HCT116 (cell line): ENCODE measurements at regions not wholly inside any gene's neighbourhood (a gene's known extent, or its start where the extent isn't known, plus 50 kb on each side); places are given as distances from the start of the nearest gene placed in this dataset.

Source experiments
- ATAC-seq: fragments of 200-7000 bp; cut with Tn5 transposase; 2 replicates; pipeline ENCODE4 v1.9.1; 2020; ENCODE audit warnings: mild to moderate bottlenecking, moderate library complexity
- BruUV-seq: library from RNA; stranded (reverse); fragments of 400-500 nt; replicated peaks from 2 replicates; lab custom pipeline; 2021; lab: Mats Ljungman, UMichigan
- CTCF ChIA-PET: fragments of 300-600 bp; sonication (Branson Sonifier 250); formaldehyde crosslinking; loops from one replicate; lab custom pipeline; 2021; ENCODE audit warnings: antibody characterized with exemption; lab: Charles Lee
- POLR2A ChIA-PET: fragments of 300-600, 350-600 bp; sonication (Branson Sonifier 250); formaldehyde crosslinking; loops from one replicate; lab custom pipeline; 2021; ENCODE audit warnings: antibody characterized with exemption; lab: Charles Lee
- RAD21 ChIA-PET, 2 experiments: fragments of 300-600 bp; sonication (Branson Sonifier 250); formaldehyde crosslinking; loops; one replicate each; lab custom pipeline; 2023; ENCODE audit warnings: low total read pairs in 2 of 2; ENCODE audit not compliant: uncharacterized antibody in 2 of 2, unreplicated experiment in 2 of 2, low non-redundant PET in 1 of 2; lab: Charles Lee
- DNase-seq: peaks from one replicate; pipeline ENCODE4 v3.0.0-alpha.2; 2010; ENCODE audit warnings: low read depth, low spot score
- H2AFZ ChIP-seq: fragments of 200-600 bp; shearing (Covaris generic), sonication (generic); 2 replicates; pipeline ENCODE4 v1.6.1; 2017; ENCODE audit warnings: low read depth, mixed run types, mixed read lengths, antibody characterized with exemption, low read length; ENCODE audit not compliant: poor library complexity, severe bottlenecking
- H3K27ac ChIP-seq: 2 replicates; pipeline ENCODE4 v1.5.1; 2012; ENCODE audit warnings: low read depth, low read length
- H3K27me3 ChIP-seq: fragments of 200-600 bp; sonication (generic); 2 replicates; pipeline ENCODE4 v1.6.1; 2016; ENCODE audit warnings: mixed run types, low read length, mixed read lengths; ENCODE audit not compliant: insufficient read depth
- H3K36me3 ChIP-seq, 2 experiments: fragments of 200-500 bp in 1 of 2; fragments of 200-600 bp in 1 of 2; sonication (Bioruptor generic) in 1 of 2; sonication (generic) in 1 of 2; 2 replicates each; pipeline versions ENCODE4 v1.5.1 to v1.6.1; 2014 to 2016; ENCODE audit warnings: low read length in 2 of 2, inconsistent platforms in 1 of 2, mixed read lengths in 1 of 2, mixed run types in 1 of 2; ENCODE audit not compliant: insufficient read depth in 2 of 2, control insufficient read depth in 1 of 2
- H3K4me1 ChIP-seq, 2 experiments: fragments of 200-600 bp in 1 of 2; sonication (generic) in 1 of 2; 2 replicates each; pipeline versions ENCODE4 v1.5.1 to v1.6.1; 2012 to 2017; ENCODE audit warnings: low read length in 2 of 2, inconsistent platforms in 1 of 2, mild to moderate bottlenecking in 1 of 2, mixed read lengths in 1 of 2, mixed run types in 1 of 2, moderate library complexity in 1 of 2; ENCODE audit not compliant: insufficient read depth in 2 of 2, control insufficient read depth in 1 of 2
- H3K4me2 ChIP-seq: fragments of 200-600 bp; sonication (generic); 2 replicates; pipeline ENCODE4 v1.6.1; 2017; ENCODE audit warnings: mixed run types, low read length, mixed read lengths
- H3K4me3 ChIP-seq, 2 experiments: fragments of 200-600 bp in 1 of 2; sonication (generic) in 1 of 2; replicated peaks in 1 of 2; 2 replicates each; pipeline ENCODE4 v1.5.1; 2011 to 2016; ENCODE audit warnings: low read length in 2 of 2, control low read depth in 1 of 2, low read depth in 1 of 2, mild to moderate bottlenecking in 1 of 2, mixed read lengths in 1 of 2, mixed run types in 1 of 2
- H3K79me2 ChIP-seq: fragments of 200-600 bp; sonication (generic); 2 replicates; pipeline ENCODE4 v1.6.1; 2017; ENCODE audit warnings: mild to moderate bottlenecking, mixed run types, low read length, moderate library complexity, mixed read lengths; ENCODE audit not compliant: insufficient read depth
- H3K9ac ChIP-seq: fragments of 200-600 bp; sonication (generic); 2 replicates; pipeline ENCODE4 v1.6.1; 2016; ENCODE audit warnings: low read length, mixed read lengths
- H3K9me2 ChIP-seq: fragments of 200-600 bp; sonication (generic), shearing (Covaris generic); 2 replicates; pipeline ENCODE4 v1.6.1; 2017; ENCODE audit warnings: mixed run types, mild to moderate bottlenecking, moderate library complexity; ENCODE audit not compliant: insufficient read depth
- H3K9me3 ChIP-seq, 2 experiments: fragments of 200-500 bp in 1 of 2; fragments of 200-600 bp in 1 of 2; sonication (Bioruptor generic) in 1 of 2; sonication (generic) in 1 of 2; 2 replicates each; pipeline ENCODE4 v1.6.1; 2014 to 2017; ENCODE audit warnings: low read length in 2 of 2, mixed read lengths in 2 of 2, inconsistent platforms in 1 of 2, low read depth in 1 of 2, mild to moderate bottlenecking in 1 of 2, mixed run types in 1 of 2, moderate library complexity in 1 of 2; ENCODE audit not compliant: control insufficient read depth in 1 of 2, insufficient read depth in 1 of 2
- H4K20me1 ChIP-seq: fragments of 200-600 bp; sonication (generic), shearing (Covaris generic); 2 replicates; pipeline ENCODE4 v1.6.1; 2017; ENCODE audit warnings: mixed run types, mild to moderate bottlenecking, moderate library complexity; ENCODE audit not compliant: insufficient read depth
- CEBPB ChIP-seq: IDR thresholded peaks from 2 replicates; pipeline ENCODE4 v1.6.1; 2012; ENCODE audit warnings: low read depth
- EGR1 ChIP-seq: IDR thresholded peaks from 2 replicates; pipeline ENCODE4 v1.6.1; 2012; ENCODE audit warnings: low read depth
- EZH2 ChIP-seq: fragments of 200-600 bp; sonication (generic); IDR thresholded peaks from 2 replicates; pipeline ENCODE4 v1.6.1; 2017; ENCODE audit warnings: antibody characterized with exemption, mixed run types
- EZH2phosphoT487 ChIP-seq: fragments of 200-600 bp; IDR thresholded peaks from 2 replicates; pipeline ENCODE4 v1.6.1; 2018; ENCODE audit warnings: antibody characterized with exemption, borderline replicate concordance
- FOSL1 ChIP-seq: IDR thresholded peaks from 2 replicates; pipeline ENCODE4 v1.6.1; 2012; ENCODE audit warnings: low read depth
- JUND ChIP-seq: IDR thresholded peaks from 2 replicates; pipeline ENCODE4 v1.6.1; 2012
- POLR2AphosphoS5 ChIP-seq: IDR thresholded peaks from 2 replicates; pipeline ENCODE4 v1.6.1; 2011; ENCODE audit warnings: mild to moderate bottlenecking, low read depth, low read length, moderate library complexity
- SIN3A ChIP-seq: IDR thresholded peaks from 2 replicates; pipeline ENCODE4 v1.6.1; 2012; ENCODE audit warnings: low read depth
- SRF ChIP-seq: IDR thresholded peaks from 2 replicates; pipeline ENCODE4 v1.6.1; 2012; ENCODE audit warnings: low read depth
- TCF7L2 ChIP-seq: IDR thresholded peaks from 2 replicates; pipeline ENCODE4 v1.7.0; 2011; ENCODE audit warnings: borderline replicate concordance, inconsistent platforms; ENCODE audit not compliant: insufficient read depth, insufficient read length; ENCODE audit errors: extremely low read depth
- YY1 ChIP-seq: IDR thresholded peaks from 2 replicates; pipeline ENCODE4 v1.6.1; 2011; ENCODE audit warnings: low read length, low read depth, moderate library complexity, mild to moderate bottlenecking; ENCODE audit not compliant: insufficient replicate concordance; ENCODE audit errors: extremely low read depth
- ZFX ChIP-seq: fragments of 450-650 bp; IDR thresholded peaks from 2 replicates; pipeline ENCODE4 v1.6.1; 2017
- ZNF274 ChIP-seq: fragments of 200-500 bp; sonication (Bioruptor generic); IDR thresholded peaks from 2 replicates; pipeline ENCODE4 v1.6.1; 2014; ENCODE audit warnings: mild to moderate bottlenecking, low read depth, low read length, inconsistent platforms
- intact Hi-C: fragments of 100-400 bp; cut with micrococcal nuclease; formaldehyde crosslinking; loops from 2 replicates; pipeline ENCODE4 v1.10.0; 2022
- TF ChIP-seq, protein P1 (sequence below): IDR thresholded peaks from 2 replicates; pipeline ENCODE4 v1.6.1; 2011; ENCODE audit warnings: mild to moderate bottlenecking, low read length, moderate library complexity; ENCODE audit not compliant: insufficient replicate concordance; ENCODE audit errors: extremely low read depth
- TF ChIP-seq, protein P2 (sequence below), 3 experiments: fragments of 200-600 bp in 1 of 3; sonication (generic) in 1 of 3; IDR thresholded peaks in 2 of 3; conservative IDR thresholded peaks in 1 of 3; 2 replicates each; pipeline ENCODE4 v1.5.1; 2012 to 2017; ENCODE audit warnings: low read depth in 2 of 3, low read length in 2 of 3, antibody characterized with exemption in 1 of 3, borderline replicate concordance in 1 of 3, control low read depth in 1 of 3, mild to moderate bottlenecking in 1 of 3, mixed read lengths in 1 of 3, mixed run types in 1 of 3, moderate library complexity in 1 of 3; ENCODE audit not compliant: insufficient read depth in 1 of 3

DNA sequence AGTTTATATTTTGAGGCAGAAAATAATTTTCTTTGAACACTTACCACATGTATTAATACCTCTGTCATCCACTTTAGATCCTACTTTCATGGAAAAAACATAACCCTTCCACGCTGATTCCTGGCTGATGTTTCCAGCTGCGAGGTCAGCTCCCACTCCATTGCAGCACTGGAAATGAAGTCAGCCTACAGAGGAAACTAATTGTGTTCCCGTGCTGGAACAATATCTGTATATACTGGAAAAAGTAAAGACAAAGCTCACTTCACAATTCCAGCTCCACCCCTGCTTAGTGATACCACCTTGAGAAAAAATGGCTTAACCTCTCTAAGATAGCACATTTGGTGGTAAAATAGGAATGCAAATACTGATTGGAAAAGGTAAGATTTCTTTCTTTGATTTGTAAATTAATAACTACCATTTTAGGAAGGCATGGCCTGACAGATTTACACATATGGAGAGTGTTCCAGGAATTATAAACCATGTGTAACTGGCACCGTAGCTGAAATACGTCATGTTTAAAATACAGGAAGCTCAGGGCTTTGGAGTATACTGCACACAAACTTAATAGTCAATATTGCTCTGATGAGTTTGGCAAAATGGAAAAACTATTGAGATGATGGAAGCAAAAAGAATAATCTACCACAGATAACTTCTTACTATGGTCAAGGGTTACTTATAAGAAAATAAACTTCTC lies 90.0 kb downstream of the TRIB2 start:
- Histone ChIP-seq H3K4me1 (no peaks in the 10 kb centered on the region), H3K9me2 (no peaks in the 10 kb centered on the region), H3K9me3 (peaks cover 0 to 6% of the 10 kb centered on the region in 2 experiments; a peak in 1 of 4 replicates), H3K9ac (no peak overlapping the region), H3K79me2 (no peaks in the 10 kb centered on the region), H4K20me1 (no peaks in the 10 kb centered on the region; the same call in 1 of the 2 replicates), H3K4me2 (no peak overlapping the region), H3K27ac (no peak overlapping the region), H3K4me3 (no peak overlapping the region), H3K27me3 (no peaks in the 10 kb centered on the region), H2AFZ (no peak overlapping the region), H3K36me3 (no peaks in the 10 kb centered on the region)
- intact Hi-C loops = no loop called here
- BruUV-seq = no TSS peak
- no peak for ATAC-seq
- CTCF ChIA-PET = no interaction called here
- POLR2A ChIA-PET = no interaction called here
- no peak for TF ChIP-seq EGR1
- no peak for TF ChIP-seq SRF
- TF ChIP-seq JUND = no peak
- TF ChIP-seq TCF7L2 = no peak
- TF ChIP-seq YY1 = no peak
- TF ChIP-seq FOSL1 = no peak
- TF ChIP-seq, protein P1, sequence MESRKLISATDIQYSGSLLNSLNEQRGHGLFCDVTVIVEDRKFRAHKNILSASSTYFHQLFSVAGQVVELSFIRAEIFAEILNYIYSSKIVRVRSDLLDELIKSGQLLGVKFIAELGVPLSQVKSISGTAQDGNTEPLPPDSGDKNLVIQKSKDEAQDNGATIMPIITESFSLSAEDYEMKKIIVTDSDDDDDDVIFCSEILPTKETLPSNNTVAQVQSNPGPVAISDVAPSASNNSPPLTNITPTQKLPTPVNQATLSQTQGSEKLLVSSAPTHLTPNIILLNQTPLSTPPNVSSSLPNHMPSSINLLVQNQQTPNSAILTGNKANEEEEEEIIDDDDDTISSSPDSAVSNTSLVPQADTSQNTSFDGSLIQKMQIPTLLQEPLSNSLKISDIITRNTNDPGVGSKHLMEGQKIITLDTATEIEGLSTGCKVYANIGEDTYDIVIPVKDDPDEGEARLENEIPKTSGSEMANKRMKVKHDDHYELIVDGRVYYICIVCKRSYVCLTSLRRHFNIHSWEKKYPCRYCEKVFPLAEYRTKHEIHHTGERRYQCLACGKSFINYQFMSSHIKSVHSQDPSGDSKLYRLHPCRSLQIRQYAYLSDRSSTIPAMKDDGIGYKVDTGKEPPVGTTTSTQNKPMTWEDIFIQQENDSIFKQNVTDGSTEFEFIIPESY = no peak
- no peak for TF ChIP-seq EZH2
- TF ChIP-seq CEBPB = no peak
- no peak for TF ChIP-seq EZH2phosphoT487
- TF ChIP-seq, protein P2, sequence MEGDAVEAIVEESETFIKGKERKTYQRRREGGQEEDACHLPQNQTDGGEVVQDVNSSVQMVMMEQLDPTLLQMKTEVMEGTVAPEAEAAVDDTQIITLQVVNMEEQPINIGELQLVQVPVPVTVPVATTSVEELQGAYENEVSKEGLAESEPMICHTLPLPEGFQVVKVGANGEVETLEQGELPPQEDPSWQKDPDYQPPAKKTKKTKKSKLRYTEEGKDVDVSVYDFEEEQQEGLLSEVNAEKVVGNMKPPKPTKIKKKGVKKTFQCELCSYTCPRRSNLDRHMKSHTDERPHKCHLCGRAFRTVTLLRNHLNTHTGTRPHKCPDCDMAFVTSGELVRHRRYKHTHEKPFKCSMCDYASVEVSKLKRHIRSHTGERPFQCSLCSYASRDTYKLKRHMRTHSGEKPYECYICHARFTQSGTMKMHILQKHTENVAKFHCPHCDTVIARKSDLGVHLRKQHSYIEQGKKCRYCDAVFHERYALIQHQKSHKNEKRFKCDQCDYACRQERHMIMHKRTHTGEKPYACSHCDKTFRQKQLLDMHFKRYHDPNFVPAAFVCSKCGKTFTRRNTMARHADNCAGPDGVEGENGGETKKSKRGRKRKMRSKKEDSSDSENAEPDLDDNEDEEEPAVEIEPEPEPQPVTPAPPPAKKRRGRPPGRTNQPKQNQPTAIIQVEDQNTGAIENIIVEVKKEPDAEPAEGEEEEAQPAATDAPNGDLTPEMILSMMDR (IDR thresholded peaks at IDR 0.05 in 2 of 3, conservative IDR thresholded peaks at IDR 0.05 in 1 of 3; ENCODE audit: borderline replicate concordance in 1 of 3, insufficient read depth in 1 of 3, low read depth in 2 of 3, low read length in 2 of 3) = no peak
- no peak for TF ChIP-seq POLR2AphosphoS5
- no peak for TF ChIP-seq ZFX
- TF ChIP-seq ZNF274 = no peak
- no peak for TF ChIP-seq SIN3A
- RAD21 ChIA-PET = interaction anchor here in 1 of 2 experiments (0.6 kb wide), 1 partner anchor 200 kb away, joined by 3 read pairs; no protein-coding TSS in a partner anchor
- no peak for DNase-seq
